ENCODE measurements at regions not wholly inside any gene's neighbourhood (a gene's known extent, or its start where the extent isn't known, plus 50 kb on each side); places are given as distances from the start of the nearest gene placed in this dataset.
"Not testable (repeated sequence)": the region's sequence is repeated elsewhere in the genome, so short reads cannot be mapped to it uniquely, and the experiment has no call there.

- TF ChIP-seq JUND (IDR thresholded peaks at IDR 0.05; ENCODE audit: low read depth) = no peak
- no peak for DNase-seq (ENCODE audit: low read depth in 1 of 2, low spot score in 1 of 2)
- in situ Hi-C loops (cut with HindIII; ENCODE audit: low pct_unique_long_range_greater_than_20kb, low sequenced_read_pairs) = no loop called here
Observed at GRCh38 chr17:73909186-73909585, 264.9 kb upstream of the SDK2 start.

GRCh38 chr17:73910206-73910605 lies 266.0 kb upstream of the SDK2 start:
- no peak for DNase-seq (ENCODE audit: low read depth in 1 of 2, low spot score in 1 of 2)
- in situ Hi-C loops (cut with HindIII; ENCODE audit: low pct_unique_long_range_greater_than_20kb, low sequenced_read_pairs) = no loop called here

DNA sequence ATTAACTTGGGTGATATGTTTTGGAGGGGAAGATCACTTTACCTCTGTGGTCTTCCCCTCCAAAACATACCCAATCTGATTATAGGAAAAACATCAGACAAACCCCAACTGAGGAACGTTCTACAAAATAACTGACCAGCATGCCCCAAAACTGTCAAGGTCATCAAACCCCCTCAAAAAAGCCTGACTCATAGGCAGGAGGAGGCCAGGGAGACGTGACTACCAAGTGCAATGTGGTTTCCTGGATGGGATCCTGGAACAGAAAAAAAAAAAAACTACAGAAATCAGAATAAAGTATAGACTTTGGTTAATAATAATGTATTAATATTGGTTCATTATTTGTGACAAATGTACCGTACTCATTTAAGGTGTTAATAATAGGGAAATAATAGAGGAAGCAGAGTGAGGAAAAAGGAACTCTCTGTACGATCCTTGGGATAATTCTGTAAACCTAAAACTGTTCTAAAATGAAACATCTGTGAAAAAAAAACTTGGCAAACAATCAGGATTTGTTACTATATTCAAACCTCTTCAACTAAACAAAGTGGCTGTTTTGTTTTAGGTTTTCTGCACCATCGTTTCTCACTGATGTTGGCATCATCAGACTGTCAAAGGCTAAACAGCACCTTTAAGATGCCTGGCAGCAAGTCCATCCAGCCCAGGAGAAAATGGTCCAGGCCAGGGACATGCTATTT lies 266.7 kb upstream of the SDK2 start:
- no peak for TF ChIP-seq JUND (IDR thresholded peaks at IDR 0.05; ENCODE audit: low read depth)
- in situ Hi-C loops (cut with HindIII; ENCODE audit: low pct_unique_long_range_greater_than_20kb, low sequenced_read_pairs) = no loop called here

More at GRCh38 chr17:73910206-73910605, 266.0 kb upstream of the SDK2 start:
- no peak for TF ChIP-seq JUND (IDR thresholded peaks at IDR 0.05; ENCODE audit: low read depth)

GRCh38 chr17:73911726-73912372 lies 267.6 kb upstream of the SDK2 start:
- in situ Hi-C loops (cut with HindIII; ENCODE audit: low pct_unique_long_range_greater_than_20kb, low sequenced_read_pairs) = no loop called here
- no peak for TF ChIP-seq JUND (IDR thresholded peaks at IDR 0.05; ENCODE audit: low read depth)
- DNase-seq (ENCODE audit: low read depth in 1 of 2, low spot score in 1 of 2) = no peak

More for the DNA sequence above, 266.7 kb upstream of the SDK2 start:
- DNase-seq (ENCODE audit: low read depth in 1 of 2, low spot score in 1 of 2) = no peak

GRCh38 chr17:73912373-73912746 lies 268.1 kb upstream of the SDK2 start:
- no peak for DNase-seq (ENCODE audit: low read depth in 1 of 2, low spot score in 1 of 2)
- in situ Hi-C loops (cut with HindIII; ENCODE audit: low pct_unique_long_range_greater_than_20kb, low sequenced_read_pairs) = no loop called here
- TF ChIP-seq JUND (IDR thresholded peaks at IDR 0.05; ENCODE audit: low read depth) = no peak

DNA sequence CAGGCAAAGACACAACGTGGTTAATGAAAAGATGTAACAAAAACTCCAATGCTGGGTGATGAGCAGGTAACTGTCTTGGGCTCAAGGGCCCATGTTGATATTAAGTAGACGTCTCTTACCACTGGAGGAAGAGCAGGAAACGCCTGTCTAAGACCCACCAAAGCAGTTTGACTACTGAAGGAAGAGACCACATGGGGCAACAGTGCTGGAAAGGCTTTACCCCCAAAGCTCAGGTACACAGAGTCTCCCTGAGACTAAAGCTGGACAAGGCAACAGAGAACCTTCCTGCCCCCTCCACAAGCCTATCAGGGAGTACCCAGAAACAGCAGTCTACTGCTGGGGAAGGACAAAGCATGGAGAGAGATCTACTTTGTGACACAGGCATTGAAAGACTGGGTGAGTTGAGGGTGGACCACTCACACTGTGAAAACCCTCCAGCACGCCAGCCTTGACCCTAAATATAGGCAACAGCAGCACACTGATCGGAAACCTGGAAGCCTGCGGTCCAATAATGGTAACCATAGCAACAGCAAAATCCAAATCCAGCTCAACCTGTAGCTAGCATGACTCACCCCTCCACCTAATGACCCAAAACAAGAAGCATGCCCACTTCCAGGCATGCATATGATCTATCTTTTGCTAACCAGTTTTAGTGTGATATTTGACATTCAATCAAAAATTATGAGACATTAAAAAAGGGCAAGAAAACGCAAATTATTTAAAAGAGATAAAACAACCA lies 270.5 kb upstream of the SDK2 start:
- in situ Hi-C loops (cut with HindIII; ENCODE audit: low pct_unique_long_range_greater_than_20kb, low sequenced_read_pairs) = no loop called here
- no peak for TF ChIP-seq JUND (IDR thresholded peaks at IDR 0.05; ENCODE audit: low read depth)
- DNase-seq (ENCODE audit: low read depth in 1 of 2, low spot score in 1 of 2) = no peak

DNA sequence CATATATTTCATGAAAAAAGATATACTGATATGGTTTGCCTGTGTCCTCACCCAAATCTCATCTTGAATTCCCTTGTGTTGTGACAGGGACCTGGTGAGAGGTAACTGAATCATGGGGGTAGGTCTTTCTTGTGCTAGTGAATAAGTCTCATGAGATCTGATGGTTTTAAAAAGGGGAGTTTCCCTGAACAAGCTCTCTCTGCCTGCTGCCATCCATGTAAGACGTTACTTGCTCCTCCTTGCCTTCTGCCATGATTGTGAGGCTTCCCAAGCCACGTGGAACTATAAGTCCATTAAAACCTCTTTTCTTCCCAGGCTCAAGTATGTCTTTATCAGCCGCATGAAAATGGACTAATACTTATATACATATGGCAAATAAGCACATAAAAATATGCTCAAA lies 274.8 kb upstream of the SDK2 start:
- in situ Hi-C loops (cut with HindIII; ENCODE audit: low pct_unique_long_range_greater_than_20kb, low sequenced_read_pairs); DNase-seq (ENCODE audit: low read depth in 1 of 2, low spot score in 1 of 2): not testable (repeated sequence)

DNA sequence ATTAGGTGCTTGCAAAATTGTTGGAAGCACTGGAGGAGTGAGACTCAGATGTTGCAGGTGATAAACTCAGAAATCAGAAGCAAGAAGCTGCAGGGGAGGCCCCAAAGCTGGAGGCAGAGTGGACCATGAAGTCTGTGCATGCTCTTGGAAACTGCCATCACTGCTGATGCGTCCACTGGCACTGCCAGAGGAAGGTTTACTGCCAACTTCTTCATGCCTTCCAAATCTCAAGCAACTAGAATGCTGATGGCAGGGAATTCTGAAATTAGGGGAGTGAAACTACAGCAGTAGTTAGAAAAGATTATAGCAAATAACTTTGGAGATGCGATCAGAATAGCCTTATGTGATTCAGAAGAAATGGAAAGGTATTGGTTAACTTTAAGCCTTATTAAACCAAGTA lies 277.1 kb upstream of the SDK2 start:
- no peak for DNase-seq (ENCODE audit: low read depth in 1 of 2, low spot score in 1 of 2)
- TF ChIP-seq JUND (IDR thresholded peaks at IDR 0.05; ENCODE audit: low read depth) = no peak
- in situ Hi-C loops (cut with HindIII; ENCODE audit: low pct_unique_long_range_greater_than_20kb, low sequenced_read_pairs) = no loop called here

- in situ Hi-C loops (cut with HindIII; ENCODE audit: low pct_unique_long_range_greater_than_20kb, low sequenced_read_pairs) = no loop called here
- no peak for TF ChIP-seq JUND (IDR thresholded peaks at IDR 0.05; ENCODE audit: low read depth)
- DNase-seq (ENCODE audit: low read depth in 1 of 2, low spot score in 1 of 2) = no peak
Observed at GRCh38 chr17:73924114-73924908, 279.2 kb upstream of the RPL38 start.

DNA sequence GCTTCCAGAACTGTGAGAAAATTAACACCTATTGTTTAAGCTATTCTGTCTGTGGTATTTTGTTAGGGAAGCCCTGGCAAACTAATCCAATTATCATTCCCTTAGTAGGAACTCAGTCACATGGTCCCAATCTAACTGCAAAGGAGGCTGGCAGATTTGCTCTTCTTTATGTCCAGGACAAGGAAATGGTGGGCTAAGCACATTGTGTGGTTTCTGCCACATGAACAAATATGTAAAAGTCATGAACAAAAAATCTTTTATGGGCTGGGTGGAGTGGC lies 278.6 kb upstream of the RPL38 start:
- in situ Hi-C loops (cut with HindIII; ENCODE audit: low pct_unique_long_range_greater_than_20kb, low sequenced_read_pairs) = no loop called here
- no peak for TF ChIP-seq JUND (IDR thresholded peaks at IDR 0.05; ENCODE audit: low read depth)
- DNase-seq (ENCODE audit: low read depth in 1 of 2, low spot score in 1 of 2) = no peak

GRCh38 chr17:73929860-73930430 lies 273.5 kb upstream of the RPL38 start:
- TF ChIP-seq JUND (IDR thresholded peaks at IDR 0.05; ENCODE audit: low read depth) = no peak
- DNase-seq (ENCODE audit: low read depth in 1 of 2, low spot score in 1 of 2) = no peak
- in situ Hi-C loops (cut with HindIII; ENCODE audit: low pct_unique_long_range_greater_than_20kb, low sequenced_read_pairs) = no loop called here

GRCh38 chr17:73932216-73932749 lies 271.2 kb upstream of the RPL38 start:
- in situ Hi-C loops (cut with HindIII; ENCODE audit: low pct_unique_long_range_greater_than_20kb, low sequenced_read_pairs) = no loop called here
- TF ChIP-seq JUND (IDR thresholded peaks at IDR 0.05; ENCODE audit: low read depth) = no peak
- no peak for DNase-seq (ENCODE audit: low read depth in 1 of 2, low spot score in 1 of 2)

Measured in T47D (cell line).